ENCODE measurements at regions not wholly inside any gene's neighbourhood (a gene's known extent, or its start where the extent isn't known, plus 50 kb on each side); places are given as distances from the start of the nearest gene placed in this dataset.

GRCh38 chr13:30078059-30078458 is 227.6 kb upstream of the UBL3 start:
- Histone ChIP-seq H2AFZ (ENCODE audit: low read length) (no peak overlapping the region), H3K23ac (ENCODE audit: insufficient read length) (no peak overlapping the region), H3K4me2 (ENCODE audit: insufficient read depth in 1 of 2, low read depth in 2 of 2, low read length in 2 of 2) (no peak overlapping the region), H4K20me1 (replicated peaks in 1 of 2; ENCODE audit: control insufficient read depth in 1 of 2, insufficient read depth in 2 of 2, low read length in 2 of 2) (no peaks in the 10 kb centered on the region), H3K4me1 (replicated peaks in 1 of 4; ENCODE audit: control insufficient read depth in 3 of 4, insufficient read depth in 4 of 4, low read length in 3 of 4) (peaks cover 0 to 3% (median 0%) of the 10 kb centered on the region in 4 experiments; a peak in 2 of 7 replicates), H3K4me3 (ENCODE audit: extremely low read depth in 1 of 4, insufficient read depth in 2 of 4, low read depth in 3 of 4, low read length in 4 of 4) (no peak overlapping the region), H2BK20ac (ENCODE audit: low read length) (no peak overlapping the region), H3K23me2 (ENCODE audit: low read depth, low read length) (no peaks in the 10 kb centered on the region), H3K18ac (ENCODE audit: extremely low read depth, low read length) (peak overlapping the region; percentile 43; the same call in 1 of the 2 replicates), H3K14ac (ENCODE audit: insufficient read length) (no peak overlapping the region), H3K36me3 (ENCODE audit: control insufficient read depth in 2 of 4, insufficient read depth in 4 of 4, low read length in 3 of 4) (no peaks in the 10 kb centered on the region), H2AK5ac (ENCODE audit: low read depth, low read length) (no peak overlapping the region), H2BK5ac (ENCODE audit: low read depth, low read length) (no peak overlapping the region), H2BK12ac (ENCODE audit: low read depth, low read length) (peak overlapping the region; percentile 2; the same call in 1 of the 2 replicates), H4K8ac (ENCODE audit: extremely low read depth, insufficient read depth, low read length) (no peak overlapping the region), H3K79me2 (ENCODE audit: control insufficient read depth in 1 of 2, insufficient read depth in 2 of 2, low read length in 2 of 2) (no peaks in the 10 kb centered on the region), H3K27me3 (replicated peaks in 1 of 4; ENCODE audit: control insufficient read depth in 3 of 4, extremely low read depth in 1 of 4, insufficient read depth in 3 of 4, low read length in 3 of 4) (no peaks in the 10 kb centered on the region), H4K91ac (replicated peaks; ENCODE audit: insufficient read length, low read length) (no peak overlapping the region), H3K56ac (replicated peaks; ENCODE audit: insufficient read length, low read depth, low read length) (no peak overlapping the region), H2BK120ac (replicated peaks; ENCODE audit: low read depth, low read length) (no peak overlapping the region), H3K4ac (replicated peaks; ENCODE audit: insufficient read length, low read depth, low read length) (no peak overlapping the region), H4K5ac (ENCODE audit: insufficient read length, low read depth, low read length) (no peak overlapping the region), H3K9ac (replicated peaks in 1 of 4; ENCODE audit: extremely low read depth in 1 of 4, low read depth in 3 of 4, low read length in 3 of 4) (no peak overlapping the region), H3K9me3 (ENCODE audit: insufficient read depth in 2 of 2, low read depth in 1 of 2, low read length in 1 of 2) (peaks cover 4% of the 10 kb centered on the region in 2 experiments; a peak in 1 of 4 replicates), H3K27ac (ENCODE audit: low read depth, low read length) (no peak overlapping the region), H3K79me1 (ENCODE audit: low read depth, low read length) (no peaks in the 10 kb centered on the region), H2BK15ac (ENCODE audit: low read length) (no peak overlapping the region)
- peak in 1 of 2 experiments; percentile 24 for DNase-seq (ENCODE audit: low read depth in 1 of 2, low spot score in 2 of 2)
- ChIA-PET CTCF (ENCODE audit: partially characterized antibody) (interaction anchor here (0.7 to 2.3 kb wide), 6 partner anchors 14 to 314 kb away, joined by 3 to 9 read pairs (median 3); no protein-coding TSS in a partner anchor), POLR2A (ENCODE audit: partially characterized antibody) (no interaction called here)
- FAIRE-seq = no peak
- 75% methylated on average over 10 of the region's 10 CpGs; no CpG with 5 or more reads in 1 of the 2 experiments for WGBS, 2 experiments (ENCODE audit: extremely low coverage in 1 of 2, insufficient coverage in 1 of 2, insufficient read length in 1 of 2, insufficient replicate concordance in 2 of 2, low coverage in 1 of 2, low lambda C conversion rate in 2 of 2, missing lambda C conversion rate in 1 of 2)
- TF ChIP-seq SIN3A (conservative IDR thresholded peaks at IDR 0.05 in 1 of 2, IDR thresholded peaks at IDR 0.05 in 1 of 2; ENCODE audit: low read depth in 1 of 2, low read length in 2 of 2) = no peak
- no peak for TF ChIP-seq USF2 (IDR thresholded peaks at IDR 0.05; ENCODE audit: low read length)
- TF ChIP-seq SRF (IDR thresholded peaks at IDR 0.05; ENCODE audit: low read depth, low read length) = no peak
- no peak for TF ChIP-seq RNF2 (IDR thresholded peaks at IDR 0.05; ENCODE audit: borderline replicate concordance, low read depth, low read length, missing control alignments, poor library complexity, severe bottlenecking)
- no peak for TF ChIP-seq POLR2AphosphoS5 (IDR thresholded peaks at IDR 0.05; ENCODE audit: low read depth, low read length)
- TF ChIP-seq KDM5A (IDR thresholded peaks at IDR 0.05; ENCODE audit: low read length) = no peak
- TF ChIP-seq HDAC6 (IDR thresholded peaks at IDR 0.05; ENCODE audit: low read depth, low read length) = no peak
- TF ChIP-seq SP1 (IDR thresholded peaks at IDR 0.05; ENCODE audit: low read depth, low read length) = no peak
- TF ChIP-seq CTBP2 (IDR thresholded peaks at IDR 0.05; ENCODE audit: borderline replicate concordance, insufficient read depth, insufficient read length, low read length) = no peak
- TF ChIP-seq TCF12 (IDR thresholded peaks at IDR 0.05; ENCODE audit: low read depth, low read length) = no peak
- TF ChIP-seq CHD2 (IDR thresholded peaks at IDR 0.05; ENCODE audit: low read length) = no peak
- TF ChIP-seq SIRT6 (IDR thresholded peaks at IDR 0.05; ENCODE audit: low read length) = no peak
- TF ChIP-seq SIX5 (IDR thresholded peaks at IDR 0.05; ENCODE audit: low read depth, low read length) = no peak
- TF ChIP-seq TAF1 (IDR thresholded peaks at IDR 0.05; ENCODE audit: low read depth, low read length) = no peak
